ENCODE measurements at regions not wholly inside any gene's neighbourhood (a gene's known extent, or its start where the extent isn't known, plus 50 kb on each side); places are given as distances from the start of the nearest gene placed in this dataset.

- Histone ChIP-seq H3K27ac (ENCODE audit: control insufficient read depth, insufficient read depth, low read length) (no peak overlapping the region), H3K27me3 (ENCODE audit: control insufficient read depth, extremely low read depth, insufficient read depth, low read length) (no peaks in the 10 kb centered on the region)
- dilution Hi-C loops (cut with MboI; ENCODE audit: extremely low pct_ligation_motif_present, low sequenced_read_pairs) = no loop called here
These were observed 218.5 kb downstream of the PRL start for GRCh38 chr6:22078288-22078687.

GRCh38 chr6:22078802-22079545, 217.9 kb downstream of the PRL start:
- no peaks in the 10 kb centered on the region for H3K9me3 ChIP-seq (ENCODE audit: control insufficient read depth, low read depth, low read length)
- no peak for FAIRE-seq
- H2AFZ ChIP-seq (ENCODE audit: control insufficient read depth, low read length) = no peak overlapping the region
- no peak overlapping the region for H3K9ac ChIP-seq (ENCODE audit: control insufficient read depth, extremely low read depth, insufficient read depth, low read length)
- no peak overlapping the region for H3K4me3 ChIP-seq (ENCODE audit: control insufficient read depth in 2 of 3, extremely low read depth in 1 of 3, insufficient read depth in 2 of 3, low read depth in 1 of 3, low read length in 3 of 3)
- H3K4me2 ChIP-seq (ENCODE audit: control insufficient read depth, extremely low read depth, insufficient read depth, low read depth, low read length) = no peak overlapping the region
- no peak for DNase-seq (ENCODE audit: low read depth, low spot score)
- H3K9me1 ChIP-seq (ENCODE audit: control insufficient read depth, extremely low read depth, insufficient read depth, low read length) = no peaks in the 10 kb centered on the region
- H3K4me1 ChIP-seq (ENCODE audit: control insufficient read depth, extremely low read depth, insufficient read depth, low read length) = no peaks in the 10 kb centered on the region
- H3K27ac ChIP-seq (ENCODE audit: control insufficient read depth, insufficient read depth, low read length) = no peak overlapping the region
- no peaks in the 10 kb centered on the region for H3K36me3 ChIP-seq (ENCODE audit: control insufficient read depth in 2 of 2, extremely low read depth in 1 of 2, insufficient read depth in 2 of 2, low read length in 2 of 2)
- no peaks in the 10 kb centered on the region for H3K27me3 ChIP-seq (ENCODE audit: control insufficient read depth, extremely low read depth, insufficient read depth, low read length)
- H4K20me1 ChIP-seq (ENCODE audit: control insufficient read depth, extremely low read depth, insufficient read depth, low read length) = no peaks in the 10 kb centered on the region
- dilution Hi-C loops (cut with MboI; ENCODE audit: extremely low pct_ligation_motif_present, low sequenced_read_pairs) = no loop called here
- no peaks in the 10 kb centered on the region for H3K79me2 ChIP-seq (ENCODE audit: control insufficient read depth, insufficient read depth, low read length)
- TF ChIP-seq CTCF (optimal IDR thresholded peaks at IDR 0.05 in 1 of 3, IDR thresholded peaks at IDR 0.05 in 1 of 3, conservative IDR thresholded peaks at IDR 0.05 in 1 of 3; ENCODE audit: extremely low read depth in 1 of 3, insufficient read depth in 2 of 3, low read length in 3 of 3) (no peak), EZH2 (IDR thresholded peaks at IDR 0.05; ENCODE audit: low read length) (no peak)

More at GRCh38 chr6:22078288-22078687, 218.5 kb downstream of the PRL start:
- H3K4me2 ChIP-seq (ENCODE audit: control insufficient read depth, extremely low read depth, insufficient read depth, low read depth, low read length) = no peak overlapping the region
- H3K9ac ChIP-seq (ENCODE audit: control insufficient read depth, extremely low read depth, insufficient read depth, low read length) = no peak overlapping the region
- no peaks in the 10 kb centered on the region for H4K20me1 ChIP-seq (ENCODE audit: control insufficient read depth, extremely low read depth, insufficient read depth, low read length)
- DNase-seq (ENCODE audit: low read depth, low spot score) (no peak), FAIRE-seq (no peak)
- TF ChIP-seq CTCF (optimal IDR thresholded peaks at IDR 0.05 in 1 of 3, IDR thresholded peaks at IDR 0.05 in 1 of 3, conservative IDR thresholded peaks at IDR 0.05 in 1 of 3; ENCODE audit: extremely low read depth in 1 of 3, insufficient read depth in 2 of 3, low read length in 3 of 3) (no peak), EZH2 (IDR thresholded peaks at IDR 0.05; ENCODE audit: low read length) (no peak)
- H3K9me1 ChIP-seq (ENCODE audit: control insufficient read depth, extremely low read depth, insufficient read depth, low read length) = no peaks in the 10 kb centered on the region
- no peaks in the 10 kb centered on the region for H3K36me3 ChIP-seq (ENCODE audit: control insufficient read depth in 2 of 2, extremely low read depth in 1 of 2, insufficient read depth in 2 of 2, low read length in 2 of 2)
- no peaks in the 10 kb centered on the region for H3K79me2 ChIP-seq (ENCODE audit: control insufficient read depth, insufficient read depth, low read length)
- H3K4me3 ChIP-seq (ENCODE audit: control insufficient read depth in 2 of 3, extremely low read depth in 1 of 3, insufficient read depth in 2 of 3, low read depth in 1 of 3, low read length in 3 of 3) = no peak overlapping the region
- no peaks in the 10 kb centered on the region for H3K9me3 ChIP-seq (ENCODE audit: control insufficient read depth, low read depth, low read length)
- no peaks in the 10 kb centered on the region for H3K4me1 ChIP-seq (ENCODE audit: control insufficient read depth, extremely low read depth, insufficient read depth, low read length)
- no peak overlapping the region for H2AFZ ChIP-seq (ENCODE audit: control insufficient read depth, low read length)

Measured in keratinocyte (primary cell).